T-helper 2 cell treated with Interferon-gamma antibody and Interleukin-4, amounts not matched to agents 100 ng/mL and 5 ng/mL, for 36 hours (primary cell): ENCODE measurements at regions not wholly inside any gene's neighbourhood (a gene's known extent, or its start where the extent isn't known, plus 50 kb on each side); places are given as distances from the start of the nearest gene placed in this dataset.
"Not testable (repeated sequence)": the region's sequence is repeated elsewhere in the genome, so short reads cannot be mapped to it uniquely, and the experiment has no call there.

Source experiments
- intact Hi-C: fragments of 100-400 bp; cut with micrococcal nuclease; formaldehyde crosslinking; loops from one replicate; pipeline ENCODE4 v1.15.1; 2023

DNA sequence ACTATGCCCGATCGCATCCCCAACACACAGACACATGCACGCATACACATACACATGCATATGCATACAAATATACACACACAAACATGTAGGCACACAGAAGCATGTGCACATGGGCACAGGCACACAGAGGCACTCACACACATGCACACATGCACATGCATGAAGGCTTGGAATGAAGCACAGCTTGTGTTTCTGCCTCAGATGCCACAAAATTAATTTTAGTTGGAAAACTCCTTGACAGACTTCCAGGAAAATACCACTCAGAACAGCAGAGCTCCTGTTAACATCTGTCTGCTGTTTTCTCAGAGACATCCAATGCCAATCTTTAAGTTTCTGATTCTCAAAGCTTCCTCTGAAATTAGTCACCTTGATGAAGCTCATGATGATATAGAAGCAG is 532.7 kb downstream of the RFC3 start:
- intact Hi-C loops: no loop called here

- intact Hi-C loops: no loop called here
These were observed 533.2 kb downstream of the RFC3 start for GRCh38 chr13:34351134-34351533.

DNA sequence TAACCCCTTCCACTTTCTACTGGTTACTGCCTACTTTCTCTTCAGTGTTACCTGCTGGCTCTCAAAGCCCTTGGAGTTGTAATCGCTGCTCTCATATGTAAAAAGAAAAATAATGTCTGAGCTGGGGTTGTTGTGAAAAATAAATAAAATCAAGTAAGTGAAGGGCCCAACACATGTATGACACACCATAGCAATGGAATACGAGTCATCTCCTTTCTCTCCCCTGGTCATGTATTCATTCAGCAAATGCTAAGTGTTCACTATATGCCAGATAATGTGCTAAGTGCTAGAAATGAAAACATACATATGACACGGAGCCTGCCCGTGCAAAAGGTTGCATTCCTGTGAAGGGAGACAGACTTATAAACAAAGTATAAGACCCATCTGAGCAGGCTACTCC is 535.0 kb downstream of the RFC3 start:
- intact Hi-C loops: no loop called here

- intact Hi-C loops: no loop called here
These were observed 538.9 kb downstream of the RFC3 start for GRCh38 chr13:34356686-34357434.

DNA sequence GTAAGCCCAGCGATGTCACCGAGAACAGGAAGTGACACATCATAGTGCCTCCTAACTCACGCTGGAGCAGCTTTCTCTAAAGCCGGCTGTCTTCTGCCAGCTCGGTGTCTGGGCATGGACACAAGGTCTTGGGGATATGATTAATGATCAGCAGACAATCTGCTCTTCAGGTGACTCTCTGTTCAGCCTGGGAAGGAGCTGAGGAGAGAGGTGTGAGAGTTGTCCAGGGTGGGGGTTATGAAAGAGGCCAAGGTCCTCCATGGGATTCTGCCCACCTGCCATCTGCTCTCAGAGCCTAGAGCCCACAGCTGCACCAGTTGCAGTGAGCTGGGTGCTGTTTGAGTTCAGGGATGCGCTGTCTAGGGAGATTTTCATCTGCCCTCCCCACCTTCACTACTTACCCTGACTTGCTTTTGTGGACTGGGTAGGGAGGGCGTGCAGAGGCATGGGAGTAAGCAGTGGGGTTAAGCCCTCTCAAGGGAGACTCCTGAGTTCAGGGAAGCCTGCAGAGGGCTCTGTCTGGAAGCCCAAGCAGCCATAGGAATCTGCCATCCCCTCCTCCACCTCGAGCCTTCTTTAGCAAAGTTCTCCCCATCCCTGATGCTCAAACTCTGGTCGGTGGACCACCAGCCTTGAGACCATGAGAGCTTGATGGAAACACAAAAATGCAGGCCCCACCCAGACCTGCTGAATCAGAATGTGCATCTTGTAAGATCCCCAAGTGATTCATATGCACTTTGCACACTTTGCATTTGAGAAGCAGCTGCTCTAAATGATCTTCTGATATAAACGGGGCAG is 539.7 kb downstream of the RFC3 start:
- intact Hi-C loops: no loop called here

- intact Hi-C loops: no loop called here
These were observed 541.0 kb downstream of the RFC3 start for GRCh38 chr13:34358811-34359513.

DNA sequence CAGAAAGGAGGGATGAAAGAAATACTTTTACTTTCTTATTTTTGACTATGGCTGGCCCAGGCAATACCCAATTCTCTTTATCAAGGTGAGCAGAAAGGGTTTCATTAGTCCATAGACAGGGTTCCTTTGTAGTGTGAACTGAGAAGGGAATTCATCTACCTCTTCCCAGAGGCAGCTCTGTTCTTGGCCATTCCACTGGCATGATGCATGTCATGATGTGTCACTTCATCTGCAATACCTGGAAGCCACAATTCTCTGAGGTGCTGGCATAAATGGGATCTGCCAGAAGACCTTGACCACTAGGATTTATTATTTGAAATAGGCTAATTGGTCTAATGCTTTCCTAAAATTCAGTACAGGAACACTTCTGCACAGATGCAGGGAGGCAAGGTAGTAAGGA is 542.8 kb downstream of the RFC3 start:
- intact Hi-C loops: no loop called here

DNA sequence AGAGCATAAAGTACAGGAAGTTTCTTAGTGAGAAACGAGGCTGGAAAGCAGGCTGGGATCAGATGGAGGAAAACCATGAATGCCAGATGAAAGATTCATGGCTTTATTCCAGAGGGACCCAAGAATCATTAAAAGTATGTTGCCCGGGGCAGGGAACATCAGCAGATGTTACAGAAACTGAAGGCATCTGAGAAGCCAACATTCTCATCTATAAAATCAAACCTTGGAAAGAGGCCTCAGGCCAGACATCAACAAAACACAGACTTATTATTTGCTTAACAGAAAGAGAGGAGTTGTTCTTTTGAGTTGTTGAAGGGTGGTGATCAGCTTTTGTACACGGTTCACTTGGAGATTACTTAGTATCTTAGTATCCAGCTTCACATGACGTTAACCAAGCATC is 543.6 kb downstream of the RFC3 start:
- intact Hi-C loops: no loop called here

GRCh38 chr13:34363266-34363665 is 545.3 kb downstream of the RFC3 start:
- intact Hi-C loops: no loop called here

- intact Hi-C loops: no loop called here
These were observed 546.7 kb downstream of the RFC3 start for GRCh38 chr13:34364633-34365032.

GRCh38 chr13:34369931-34370330 is 552.0 kb downstream of the RFC3 start:
- intact Hi-C loops: no loop called here

DNA sequence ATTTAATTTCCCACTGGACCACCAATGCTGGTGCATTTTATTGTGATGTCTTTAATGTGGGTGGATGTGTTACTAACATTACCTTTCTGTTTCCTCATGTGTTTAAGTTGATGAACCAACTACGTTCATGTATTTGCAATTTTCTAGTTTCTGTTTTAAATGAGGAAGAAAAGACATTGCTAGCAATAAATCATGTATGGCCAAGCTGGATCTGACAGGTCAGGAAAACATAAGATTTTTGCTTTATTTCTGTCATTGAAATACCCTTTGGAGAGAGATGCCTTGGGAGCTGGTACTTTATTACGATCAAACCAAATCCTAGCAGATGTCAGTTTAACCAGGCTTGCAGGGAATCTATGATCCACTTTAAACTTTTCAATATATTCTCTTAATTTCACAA is 553.2 kb downstream of the RFC3 start:
- intact Hi-C loops: no loop called here

DNA sequence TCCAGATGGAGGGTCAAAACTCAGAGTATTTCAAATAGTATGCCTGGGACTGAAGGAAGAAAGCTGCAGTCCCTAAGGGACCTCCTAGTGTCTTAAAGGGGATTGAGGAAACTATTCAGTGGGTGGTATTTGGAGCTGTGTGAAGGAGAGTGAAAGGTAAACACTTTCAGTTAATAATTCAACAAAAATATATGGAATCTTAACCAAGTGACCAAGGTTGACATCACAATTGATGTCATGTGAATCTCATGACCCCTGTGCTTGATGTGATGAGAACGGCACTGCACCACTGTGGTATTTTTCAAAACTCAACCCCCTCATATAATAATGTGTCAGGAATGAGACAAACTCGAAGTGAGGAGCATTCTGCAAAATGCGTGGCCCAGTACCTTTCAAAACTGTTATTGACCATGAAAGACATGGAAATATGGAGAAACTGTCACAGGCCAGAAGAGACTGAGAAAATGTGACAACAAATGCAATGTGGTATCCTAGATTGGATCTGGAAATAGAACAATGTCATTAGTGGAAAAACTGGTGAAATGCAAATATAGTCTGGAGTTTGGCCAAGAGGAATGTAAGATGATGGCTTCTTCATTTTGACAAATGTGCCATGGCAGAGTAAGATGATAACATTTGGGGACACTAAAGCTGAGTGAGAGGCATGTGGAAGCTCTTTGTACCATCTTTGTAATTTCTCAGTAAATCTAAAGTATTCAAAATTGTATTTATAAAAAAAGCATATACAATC is 553.9 kb downstream of the RFC3 start:
- intact Hi-C loops: no loop called here

- intact Hi-C loops: no loop called here
These were observed 554.6 kb downstream of the RFC3 start for GRCh38 chr13:34372581-34372980.

- intact Hi-C loops: no loop called here
These were observed 558.5 kb downstream of the RFC3 start for GRCh38 chr13:34376483-34376882.

- intact Hi-C loops: no loop called here
These were observed 560.8 kb upstream of the NBEA start for GRCh38 chr13:34381228-34381627.

DNA sequence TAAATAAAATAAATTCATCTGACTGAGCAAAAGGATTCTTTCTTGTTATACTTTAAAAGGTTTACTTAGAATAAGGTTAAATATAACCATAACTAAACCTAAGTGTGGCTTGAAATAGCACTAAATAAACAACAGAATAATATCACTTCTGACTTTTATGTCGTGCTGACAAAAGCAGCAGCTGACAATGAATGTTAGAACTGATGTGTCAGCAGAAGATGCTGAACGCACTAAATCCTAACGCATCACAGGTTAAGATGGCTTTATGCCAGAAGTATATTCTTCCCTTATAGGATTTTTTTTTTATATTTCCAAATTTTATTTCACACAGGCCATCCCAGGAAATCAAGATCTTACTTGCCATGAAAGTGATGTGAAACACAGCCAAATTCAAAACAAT is 558.3 kb upstream of the NBEA start:
- intact Hi-C loops: no loop called here

DNA sequence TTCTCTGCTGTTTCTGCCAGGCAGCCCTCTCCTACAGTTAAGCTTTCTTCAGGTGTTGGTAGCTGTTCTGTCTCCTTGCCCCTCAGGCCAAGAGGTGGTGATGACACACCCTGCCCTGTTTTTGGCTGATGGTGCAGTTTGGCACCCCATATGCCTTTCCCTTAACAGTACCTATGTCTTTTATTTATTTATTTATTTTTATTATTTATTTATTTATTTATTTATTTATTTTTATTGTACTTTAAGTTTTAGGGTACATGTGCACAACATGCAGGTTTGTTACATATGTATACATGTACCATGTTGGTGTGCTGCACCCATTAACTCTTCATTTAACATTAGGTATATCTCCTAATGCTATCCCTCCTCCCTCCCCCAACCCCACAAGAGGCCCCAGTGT is 555.8 kb upstream of the NBEA start:
- intact Hi-C loops: not testable (repeated sequence)

GRCh38 chr13:34391076-34391475 is 551.0 kb upstream of the NBEA start:
- intact Hi-C loops: no loop called here

GRCh38 chr13:34401696-34402095 is 540.4 kb upstream of the NBEA start:
- intact Hi-C loops: no loop called here

DNA sequence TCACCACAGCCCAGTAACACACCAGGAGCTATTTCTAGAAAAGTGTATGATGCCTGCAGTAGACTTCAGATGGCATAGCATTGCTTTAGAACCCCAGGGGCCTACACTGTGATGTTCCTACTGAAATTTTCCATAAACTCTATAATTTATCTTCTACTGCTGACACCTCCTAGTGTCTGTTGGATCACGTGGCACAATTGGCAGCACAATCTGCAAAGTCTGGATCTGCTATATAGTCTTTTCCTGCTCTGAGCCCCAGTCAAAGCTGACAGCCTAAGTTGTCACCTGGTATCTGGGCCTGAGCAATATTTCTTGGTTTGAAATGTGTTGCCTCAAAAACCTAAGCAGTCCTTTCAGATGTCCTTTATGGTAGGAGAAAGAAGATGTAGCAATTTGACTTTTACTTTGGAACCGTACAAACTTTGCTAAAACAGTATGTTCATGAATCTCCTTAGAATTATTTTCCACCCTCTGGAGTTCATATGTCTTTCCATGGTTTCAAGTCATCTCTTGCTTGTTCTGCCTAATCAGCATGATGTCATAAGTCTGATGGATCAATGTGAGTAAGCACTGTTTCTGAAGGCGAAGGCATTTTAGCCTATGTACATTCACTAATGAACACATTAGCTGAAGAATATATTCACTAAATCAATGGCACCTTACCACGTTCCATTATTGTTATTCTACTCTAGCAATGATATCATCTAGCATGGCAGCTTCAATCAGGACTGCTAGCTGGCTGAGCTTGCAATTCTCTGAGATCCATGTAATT is 536.5 kb upstream of the NBEA start:
- intact Hi-C loops: no loop called here
